Large intestine (tissue), 3 donors: ENCODE measurements at regions not wholly inside any gene's neighbourhood (a gene's known extent, or its start where the extent isn't known, plus 50 kb on each side); places are given as distances from the start of the nearest gene placed in this dataset.

Experiments
- DNase-seq, 2 donors: peaks; one replicate each; pipeline versions ENCODE4 v3.0.0 to v3.0.0-alpha.2; 2013
- H3K27ac ChIP-seq: one replicate; pipeline ENCODE4 v1.5.1; 2013; ENCODE audit warnings: low read length
- H3K27me3 ChIP-seq: 2 replicates; pipeline ENCODE4 v1.6.1; 2013; ENCODE audit warnings: low read length; ENCODE audit not compliant: control insufficient read depth, insufficient read depth
- H3K36me3 ChIP-seq: 2 replicates; pipeline ENCODE4 v1.6.1; 2013; ENCODE audit warnings: low read length; ENCODE audit not compliant: control insufficient read depth, insufficient read depth
- H3K4me1 ChIP-seq: one replicate; pipeline ENCODE4 v1.6.1; 2013; ENCODE audit warnings: low read length; ENCODE audit not compliant: control insufficient read depth, insufficient read depth
- H3K4me3 ChIP-seq: one replicate; pipeline ENCODE4 v1.5.1; 2013; ENCODE audit warnings: low read length
- H3K9me3 ChIP-seq: one replicate; pipeline ENCODE4 v1.6.1; 2013; ENCODE audit warnings: mild to moderate bottlenecking, low read depth, low read length, moderate library complexity; ENCODE audit not compliant: control insufficient read depth
- WGBS: methylation state at CpG from one replicate; pipeline ENCODE4 v1.1.5; 2013; ENCODE audit warnings: low lambda C conversion rate; ENCODE audit not compliant: insufficient coverage; 5-methylcytosine and 5-hydroxymethylcytosine counted together

- Histone ChIP-seq H3K4me3 (no peak overlapping the region), H3K27me3 (no peaks in the 10 kb centered on the region), H3K4me1 (no peaks in the 10 kb centered on the region), H3K36me3 (no peaks in the 10 kb centered on the region), H3K27ac (no peak overlapping the region), H3K9me3 (peaks cover 2% of the 10 kb centered on the region)
- 0% methylated on average over 1 of the region's 1 CpG for WGBS
- DNase-seq, result no peak
These were observed 157.0 kb downstream of the ACTL7B start for GRCh38 chr9:108698801-108699200.

DNA sequence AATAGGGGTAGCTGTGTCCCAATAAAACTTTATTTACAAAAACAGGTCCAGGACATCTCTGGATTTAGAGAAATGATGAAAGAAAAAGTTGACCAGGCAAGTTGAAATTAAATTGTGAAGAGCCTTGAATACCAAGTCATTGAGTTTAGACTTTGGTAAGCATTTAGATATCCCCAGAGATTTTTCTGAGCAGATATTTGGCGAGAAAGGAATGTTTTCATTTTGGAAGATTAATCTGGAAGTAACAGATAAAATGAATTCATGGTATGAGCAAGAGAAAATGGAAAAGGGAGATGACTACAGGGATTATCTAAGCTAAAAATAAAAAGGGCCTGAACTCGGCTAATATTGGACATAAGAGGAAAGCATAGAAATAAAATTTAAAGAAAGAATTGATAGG, 157.6 kb downstream of the ACTL7B start:
- Histone ChIP-seq H3K4me3 (no peak overlapping the region), H3K4me1 (no peaks in the 10 kb centered on the region), H3K27me3 (no peaks in the 10 kb centered on the region), H3K27ac (no peak overlapping the region), H3K9me3 (peaks cover 2% of the 10 kb centered on the region), H3K36me3 (no peaks in the 10 kb centered on the region)
- WGBS, result 78% methylated on average over 2 of the region's 2 CpGs
- DNase-seq, result no peak

GRCh38 chr9:108696156-108696555, 159.6 kb downstream of the ACTL7B start:
- Histone ChIP-seq H3K4me3 (no peak overlapping the region), H3K27ac (no peak overlapping the region), H3K27me3 (no peaks in the 10 kb centered on the region), H3K4me1 (peaks cover 3% of the 10 kb centered on the region), H3K9me3 (peaks cover 2% of the 10 kb centered on the region), H3K36me3 (no peaks in the 10 kb centered on the region)
- no peak for DNase-seq
- WGBS, result no CpG with 5 or more reads among the region's 3 CpGs

DNA sequence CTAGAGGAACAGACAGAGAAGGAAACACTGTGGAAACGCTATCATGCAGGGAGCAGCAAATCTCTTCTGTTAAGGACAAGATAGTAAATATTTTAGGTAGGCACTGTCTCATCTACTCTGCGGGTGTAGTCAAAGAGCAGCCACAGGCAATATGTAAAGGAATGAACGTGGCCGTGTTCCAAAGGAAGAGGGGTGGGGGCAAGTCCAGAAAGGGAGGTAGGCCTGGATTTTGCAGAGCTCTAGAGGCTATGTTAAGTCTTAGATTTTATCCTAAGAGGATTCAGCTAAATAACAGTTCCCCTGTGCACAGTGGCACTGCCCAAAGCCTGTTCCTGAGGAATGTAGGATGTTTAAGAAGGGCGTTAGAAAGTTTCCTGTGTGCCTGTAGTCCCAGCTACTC, 161.6 kb downstream of the ACTL7B start:
- Histone ChIP-seq H3K36me3 (no peaks in the 10 kb centered on the region), H3K4me1 (peaks cover 3% of the 10 kb centered on the region), H3K4me3 (no peak overlapping the region), H3K27me3 (no peaks in the 10 kb centered on the region), H3K27ac (no peak overlapping the region), H3K9me3 (peaks cover 2% of the 10 kb centered on the region)
- no CpG with 5 or more reads among the region's 5 CpGs for WGBS
- DNase-seq, result no peak

- Histone ChIP-seq H3K27me3 (no peaks in the 10 kb centered on the region), H3K4me3 (no peak overlapping the region), H3K4me1 (peaks cover 3% of the 10 kb centered on the region), H3K9me3 (no peaks in the 10 kb centered on the region), H3K36me3 (no peaks in the 10 kb centered on the region), H3K27ac (peak overlapping the region; percentile 14)
- DNase-seq, result peak; percentile 88 to 95
- WGBS, result 33% methylated on average over 2 of the region's 7 CpGs
These were observed 164.2 kb downstream of the ACTL7B start for GRCh38 chr9:108691614-108692013.

GRCh38 chr9:108688676-108689075, 167.1 kb downstream of the ACTL7B start:
- Histone ChIP-seq H3K4me1 (peaks cover 3% of the 10 kb centered on the region), H3K27ac (no peak overlapping the region), H3K27me3 (no peaks in the 10 kb centered on the region), H3K36me3 (no peaks in the 10 kb centered on the region), H3K4me3 (no peak overlapping the region), H3K9me3 (no peaks in the 10 kb centered on the region)
- no peak for DNase-seq
- 86% methylated on average over 1 of the region's 2 CpGs for WGBS

DNA sequence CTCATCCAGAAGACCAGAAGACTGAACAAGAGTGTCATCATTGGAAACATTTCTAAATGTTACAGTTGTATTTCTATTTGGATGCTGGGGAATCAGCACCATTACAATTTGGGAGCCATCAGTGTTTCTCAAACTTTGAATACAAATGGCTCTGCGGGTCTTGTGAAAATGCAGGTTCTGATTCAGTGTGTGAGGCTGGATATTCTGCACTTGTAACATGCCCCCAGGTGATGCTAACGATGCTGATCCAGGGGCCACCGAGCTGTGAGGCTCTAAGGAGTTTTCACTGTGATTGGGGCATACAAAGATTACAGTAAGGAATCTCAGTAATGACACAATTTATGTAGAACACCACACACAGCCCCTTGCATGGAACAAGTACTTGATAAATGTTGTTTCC, 167.7 kb downstream of the ACTL7B start:
- Histone ChIP-seq H3K4me3 (no peak overlapping the region), H3K9me3 (no peaks in the 10 kb centered on the region), H3K36me3 (no peaks in the 10 kb centered on the region), H3K4me1 (peaks cover 3% of the 10 kb centered on the region), H3K27ac (no peak overlapping the region), H3K27me3 (no peaks in the 10 kb centered on the region)
- no peak for DNase-seq
- WGBS, result no CpG with 5 or more reads among the region's 3 CpGs

GRCh38 chr9:108687006-108687987, 168.5 kb downstream of the ACTL7B start:
- Histone ChIP-seq H3K4me1 (peaks cover 3% of the 10 kb centered on the region), H3K36me3 (no peaks in the 10 kb centered on the region), H3K27ac (no peak overlapping the region), H3K4me3 (no peak overlapping the region), H3K9me3 (no peaks in the 10 kb centered on the region), H3K27me3 (no peaks in the 10 kb centered on the region)
- WGBS, result 86% methylated on average over 1 of the region's 8 CpGs
- DNase-seq, result no peak

DNA sequence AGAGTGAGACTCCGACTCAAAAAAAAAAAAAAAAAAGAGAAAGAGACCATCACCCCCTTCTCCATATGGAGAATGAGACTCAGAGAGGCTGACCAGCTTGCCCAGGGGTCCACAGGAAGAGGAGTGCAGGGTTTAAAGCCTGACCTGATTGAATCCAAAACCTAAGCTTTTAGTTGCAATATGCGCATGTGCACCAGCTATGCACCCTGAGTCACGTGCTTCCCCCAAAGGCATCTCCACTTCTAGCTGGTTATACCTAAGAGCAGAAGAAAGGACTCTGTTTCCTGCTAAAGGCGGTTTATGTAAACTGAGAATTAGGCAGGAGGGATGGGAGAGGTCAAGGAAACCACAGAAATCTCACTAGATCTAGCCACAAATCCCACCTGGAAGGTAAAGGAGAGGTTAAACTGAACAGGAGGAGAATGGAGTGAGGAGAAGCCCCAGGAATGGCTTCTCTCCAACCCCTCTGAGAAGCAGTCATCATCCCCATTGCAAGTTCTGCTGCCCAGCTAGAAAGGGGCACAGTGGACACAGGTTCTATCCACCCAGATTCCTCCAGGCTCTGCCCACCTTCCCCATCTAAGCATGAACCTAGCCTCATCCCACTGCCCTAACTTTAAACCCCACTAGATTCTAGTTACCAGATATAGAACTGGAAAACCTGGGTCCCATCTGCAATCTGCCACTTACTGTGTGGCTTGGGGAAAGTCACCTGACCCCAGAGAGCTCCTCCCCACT, 171.3 kb downstream of the ACTL7B start:
- no peaks in the 10 kb centered on the region for H3K4me1 ChIP-seq
- no peaks in the 10 kb centered on the region for H3K36me3 ChIP-seq
- no peak for DNase-seq
- H3K27me3 ChIP-seq, result no peaks in the 10 kb centered on the region
- WGBS, result no CpG with 5 or more reads among the region's 4 CpGs
- no peaks in the 10 kb centered on the region for H3K9me3 ChIP-seq
- H3K27ac ChIP-seq, result no peak overlapping the region
- H3K4me3 ChIP-seq, result no peak overlapping the region

- no peaks in the 10 kb centered on the region for H3K27me3 ChIP-seq
- no CpG with 5 or more reads among the region's 5 CpGs for WGBS
- DNase-seq, result no peak
- H3K4me3 ChIP-seq, result no peak overlapping the region
- H3K36me3 ChIP-seq, result no peaks in the 10 kb centered on the region
- no peaks in the 10 kb centered on the region for H3K9me3 ChIP-seq
- H3K4me1 ChIP-seq, result no peaks in the 10 kb centered on the region
- H3K27ac ChIP-seq, result no peak overlapping the region
These were observed 172.5 kb downstream of the ACTL7B start for GRCh38 chr9:108683245-108683644.
